H9 (cell line): ENCODE measurements at regions not wholly inside any gene's neighbourhood (a gene's known extent, or its start where the extent isn't known, plus 50 kb on each side); places are given as distances from the start of the nearest gene placed in this dataset.

Source experiments
- DNase-seq: peaks from one replicate; pipeline ENCODE4 v3.0.0-alpha.2; 2017
- H2AFZ ChIP-seq: one replicate; pipeline ENCODE4 v1.6.1; 2013; ENCODE audit warnings: mild to moderate bottlenecking, low read length, control low read depth, moderate library complexity
- H2AK5ac ChIP-seq: 2 replicates; pipeline ENCODE4 v1.6.1; 2013; ENCODE audit warnings: low read length, control low read depth, mixed read lengths; ENCODE audit not compliant: insufficient read length
- H2BK120ac ChIP-seq: one replicate; pipeline ENCODE4 v1.6.1; 2013; ENCODE audit warnings: low read depth, mild to moderate bottlenecking, low read length, control low read depth, inconsistent platforms; ENCODE audit not compliant: poor library complexity, severe bottlenecking
- H2BK12ac ChIP-seq: 2 replicates; pipeline ENCODE4 v1.6.1; 2013; ENCODE audit warnings: low read length, control low read depth, mixed read lengths, low read depth; ENCODE audit not compliant: insufficient read length
- H2BK15ac ChIP-seq: 2 replicates; pipeline ENCODE4 v1.6.1; 2013; ENCODE audit warnings: low read depth, low read length, control low read depth
- H2BK20ac ChIP-seq: one replicate; pipeline ENCODE4 v1.6.1; 2013; ENCODE audit warnings: low read depth, mild to moderate bottlenecking, low read length, control low read depth, inconsistent platforms; ENCODE audit not compliant: poor library complexity, severe bottlenecking
- H2BK5ac ChIP-seq: 2 replicates; pipeline ENCODE4 v1.6.1; 2013; ENCODE audit warnings: low read length, control low read depth, mixed read lengths; ENCODE audit not compliant: insufficient read length
- H3K14ac ChIP-seq: 2 replicates; pipeline ENCODE4 v1.6.1; 2013; ENCODE audit warnings: low read length, control low read depth; ENCODE audit not compliant: insufficient read depth
- H3K18ac ChIP-seq: 2 replicates; pipeline ENCODE4 v1.6.1; 2013; ENCODE audit warnings: low read depth, mild to moderate bottlenecking, mixed read lengths, low read length, control low read depth; ENCODE audit not compliant: insufficient read length
- H3K23ac ChIP-seq: 2 replicates; pipeline ENCODE4 v1.6.1; 2013; ENCODE audit warnings: low read length, control low read depth, mixed read lengths, low read depth; ENCODE audit not compliant: insufficient read length
- H3K23me2 ChIP-seq: 2 replicates; pipeline ENCODE4 v1.6.1; 2013; ENCODE audit warnings: low read depth, mild to moderate bottlenecking, mixed read lengths, low read length, control low read depth; ENCODE audit not compliant: insufficient read length, poor library complexity, severe bottlenecking
- H3K27ac ChIP-seq: 2 replicates; pipeline ENCODE4 v1.5.1; 2013; ENCODE audit warnings: low read length, control low read depth, mixed read lengths, low read depth; ENCODE audit not compliant: insufficient read length
- H3K27me3 ChIP-seq: 2 replicates; pipeline ENCODE4 v1.6.1; 2013; ENCODE audit warnings: low read length, control low read depth, inconsistent platforms; ENCODE audit not compliant: insufficient read depth
- H3K4ac ChIP-seq: 2 replicates; pipeline ENCODE4 v1.6.1; 2013; ENCODE audit warnings: low read depth, mild to moderate bottlenecking, control low read depth, inconsistent platforms, low read length, moderate library complexity
- H3K4me1 ChIP-seq: 2 replicates; pipeline ENCODE4 v1.6.1; 2013; ENCODE audit warnings: low read length, control low read depth, inconsistent platforms; ENCODE audit not compliant: insufficient read depth
- H3K4me2 ChIP-seq: 2 replicates; pipeline ENCODE4 v1.6.1; 2013; ENCODE audit warnings: low read length, control low read depth, mixed read lengths; ENCODE audit not compliant: insufficient read length, insufficient read depth
- H3K56ac ChIP-seq: 2 replicates; pipeline ENCODE4 v1.6.1; 2013; ENCODE audit warnings: low read depth, mild to moderate bottlenecking, mixed read lengths, low read length, control low read depth; ENCODE audit not compliant: insufficient read length
- H3K79me1 ChIP-seq: 2 replicates; pipeline ENCODE4 v1.6.1; 2013; ENCODE audit warnings: low read depth, mild to moderate bottlenecking, moderate library complexity, low read length, control low read depth, inconsistent platforms; ENCODE audit not compliant: insufficient read depth, poor library complexity, severe bottlenecking
- H3K79me2 ChIP-seq: 2 replicates; pipeline ENCODE4 v1.6.1; 2013; ENCODE audit warnings: low read length, control low read depth, inconsistent platforms; ENCODE audit not compliant: insufficient read depth
- H3K9ac ChIP-seq: 2 replicates; pipeline ENCODE4 v1.6.1; 2013; ENCODE audit warnings: low read length, control low read depth, mixed read lengths; ENCODE audit not compliant: insufficient read length; ENCODE audit errors: extremely low read depth
- H3K9me3 ChIP-seq: one replicate; pipeline ENCODE4 v1.6.1; 2013; ENCODE audit warnings: low read depth, low read length, inconsistent platforms; ENCODE audit not compliant: control insufficient read depth
- H3T11ph ChIP-seq: one replicate; pipeline ENCODE4 v1.6.1; 2013; ENCODE audit warnings: mild to moderate bottlenecking, low read length, control low read depth, inconsistent platforms
- H4K20me1 ChIP-seq: one replicate; pipeline ENCODE4 v1.6.1; 2013; ENCODE audit not compliant: control insufficient read depth, insufficient read length, insufficient read depth
- H4K5ac ChIP-seq: 2 replicates; pipeline ENCODE4 v1.6.1; 2013; ENCODE audit warnings: low read depth, mild to moderate bottlenecking, mixed read lengths, low read length, control low read depth; ENCODE audit not compliant: insufficient read length
- H4K8ac ChIP-seq: replicated peaks from 2 replicates; pipeline ENCODE4 v1.6.1; 2013; ENCODE audit warnings: low read length, control low read depth, mixed read lengths, low read depth; ENCODE audit not compliant: insufficient read length
- H4K91ac ChIP-seq: 2 replicates; pipeline ENCODE4 v1.6.1; 2013; ENCODE audit warnings: low read depth, mild to moderate bottlenecking, moderate library complexity, mixed read lengths, low read length, control low read depth; ENCODE audit not compliant: insufficient read length
- H3K27ac Mint-ChIP-seq, 3 experiments: 2 replicates in 2 of 3; 3 replicates in 1 of 3; pipeline ENCODE4 v1.8.0; 2020 to 2021; ENCODE audit warnings: mixed read lengths in 3 of 3, mild to moderate bottlenecking in 1 of 3, moderate library complexity in 1 of 3
- H3K27me3 Mint-ChIP-seq: 2 replicates; pipeline ENCODE4 v1.8.0; 2021; ENCODE audit warnings: low read depth, mild to moderate bottlenecking, moderate library complexity, mixed read lengths
- H3K36me3 Mint-ChIP-seq, 3 experiments: 2 replicates in 2 of 3; 3 replicates in 1 of 3; pipeline ENCODE4 v1.8.0; 2020 to 2021; ENCODE audit warnings: low read depth in 3 of 3, mixed read lengths in 3 of 3; ENCODE audit not compliant: insufficient read depth in 1 of 3
- H3K4me1 Mint-ChIP-seq, 2 experiments: 2 replicates each; pipeline ENCODE4 v1.8.0; 2020; ENCODE audit warnings: mixed read lengths in 2 of 2
- H3K4me3 Mint-ChIP-seq, 2 experiments: 2 replicates in 1 of 2; 3 replicates in 1 of 2; pipeline ENCODE4 v1.8.0; 2020 to 2021; ENCODE audit warnings: mild to moderate bottlenecking in 2 of 2, mixed read lengths in 2 of 2, moderate library complexity in 1 of 2
- H3K9me3 Mint-ChIP-seq, 2 experiments: 2 replicates in 1 of 2; 3 replicates in 1 of 2; pipeline ENCODE4 v1.8.0; 2020; ENCODE audit warnings: mild to moderate bottlenecking in 2 of 2, mixed read lengths in 2 of 2, moderate library complexity in 1 of 2
- WGBS: extraction: QIAGEN DNeasy Blood & Tissue Kit; methylation state at CpG from one replicate; pipeline ENCODE4 v1.1.7; 2013; ENCODE audit warnings: missing lambda C conversion rate, low lambda C conversion rate, mixed read lengths; ENCODE audit not compliant: insufficient read length; ENCODE audit errors: extremely low coverage; 5-methylcytosine and 5-hydroxymethylcytosine counted together
- TF ChIP-seq, protein P1 (sequence below): fragments of 200-600 bp; sonication (generic); conservative IDR thresholded peaks from 3 replicates; pipeline ENCODE4 v1.8.0; 2021; ENCODE audit warnings: antibody characterized with exemption, mild to moderate bottlenecking

DNA sequence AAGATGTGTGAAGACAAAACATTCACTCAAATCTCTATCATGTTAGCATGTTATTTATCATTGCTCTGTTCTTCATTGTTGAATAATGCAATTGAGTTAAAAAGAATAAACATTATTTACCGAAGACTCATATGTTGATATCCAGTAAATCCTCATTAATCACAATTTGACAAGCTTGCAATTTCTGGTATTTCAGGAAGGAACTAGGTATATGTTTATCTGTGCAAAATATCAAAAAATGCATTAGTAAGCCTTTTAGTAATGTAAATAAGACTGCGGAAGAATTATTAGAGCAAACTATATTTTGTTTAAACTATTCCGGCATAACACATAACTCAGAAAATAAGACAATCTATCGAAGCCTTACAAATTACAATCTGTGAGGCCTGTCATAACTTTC is 222.7 kb upstream of the NOVA1 start:
- no CpG with 5 or more reads among the region's 4 CpGs for WGBS
- Histone ChIP-seq H2AK5ac (no peak overlapping the region), H4K91ac (no peak overlapping the region), H3K79me1 (no peaks in the 10 kb centered on the region), H3K27me3 (0 out of 2 replicates have a peak, but pooled peaks cover 2% of the 10 kb centered on the region), H2AFZ (no peak overlapping the region), H2BK20ac (no peak overlapping the region), H2BK12ac (no peak overlapping the region), H4K5ac (no peak overlapping the region), H3K27ac (no peak overlapping the region), H3K18ac (no peak overlapping the region), H3K4me1 (no peaks in the 10 kb centered on the region), H3K9ac (no peak overlapping the region), H3K56ac (no peak overlapping the region), H3K14ac (no peak overlapping the region), H3T11ph (no peak overlapping the region), H3K9me3 (no peaks in the 10 kb centered on the region), H2BK120ac (no peak overlapping the region), H3K23ac (no peak overlapping the region), H3K4ac (no peak overlapping the region), H2BK5ac (no peak overlapping the region), H4K20me1 (no peaks in the 10 kb centered on the region), H3K23me2 (no peaks in the 10 kb centered on the region), H3K79me2 (no peaks in the 10 kb centered on the region), H3K4me2 (no peak overlapping the region), H4K8ac (no peak overlapping the region), H2BK15ac (no peak overlapping the region)
- H3K9me3 Mint-ChIP-seq: no peaks in the 10 kb centered on the region
- DNase-seq: no peak
- TF ChIP-seq, protein P1, sequence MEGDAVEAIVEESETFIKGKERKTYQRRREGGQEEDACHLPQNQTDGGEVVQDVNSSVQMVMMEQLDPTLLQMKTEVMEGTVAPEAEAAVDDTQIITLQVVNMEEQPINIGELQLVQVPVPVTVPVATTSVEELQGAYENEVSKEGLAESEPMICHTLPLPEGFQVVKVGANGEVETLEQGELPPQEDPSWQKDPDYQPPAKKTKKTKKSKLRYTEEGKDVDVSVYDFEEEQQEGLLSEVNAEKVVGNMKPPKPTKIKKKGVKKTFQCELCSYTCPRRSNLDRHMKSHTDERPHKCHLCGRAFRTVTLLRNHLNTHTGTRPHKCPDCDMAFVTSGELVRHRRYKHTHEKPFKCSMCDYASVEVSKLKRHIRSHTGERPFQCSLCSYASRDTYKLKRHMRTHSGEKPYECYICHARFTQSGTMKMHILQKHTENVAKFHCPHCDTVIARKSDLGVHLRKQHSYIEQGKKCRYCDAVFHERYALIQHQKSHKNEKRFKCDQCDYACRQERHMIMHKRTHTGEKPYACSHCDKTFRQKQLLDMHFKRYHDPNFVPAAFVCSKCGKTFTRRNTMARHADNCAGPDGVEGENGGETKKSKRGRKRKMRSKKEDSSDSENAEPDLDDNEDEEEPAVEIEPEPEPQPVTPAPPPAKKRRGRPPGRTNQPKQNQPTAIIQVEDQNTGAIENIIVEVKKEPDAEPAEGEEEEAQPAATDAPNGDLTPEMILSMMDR: no peak
- H3K4me3 Mint-ChIP-seq: no peak overlapping the region
- no peaks in the 10 kb centered on the region for H3K4me1 Mint-ChIP-seq
- H3K27me3 Mint-ChIP-seq: no peaks in the 10 kb centered on the region
- no peak overlapping the region for H3K27ac Mint-ChIP-seq
- no peaks in the 10 kb centered on the region for H3K36me3 Mint-ChIP-seq
